Left hindlimb (tissue), 1 donor: ENCODE measurements at regions not wholly inside any gene's neighbourhood (a gene's known extent, or its start where the extent isn't known, plus 50 kb on each side); places are given as distances from the start of the nearest gene placed in this dataset.

Experiments used
- DNase-seq: peaks from one replicate; pipeline ENCODE4 v3.0.0-alpha.2; 2018

- DNase-seq = no peak
Measured at GRCh38 chr15:100821327-100821726, 58.3 kb upstream of the ALDH1A3 start.

DNA sequence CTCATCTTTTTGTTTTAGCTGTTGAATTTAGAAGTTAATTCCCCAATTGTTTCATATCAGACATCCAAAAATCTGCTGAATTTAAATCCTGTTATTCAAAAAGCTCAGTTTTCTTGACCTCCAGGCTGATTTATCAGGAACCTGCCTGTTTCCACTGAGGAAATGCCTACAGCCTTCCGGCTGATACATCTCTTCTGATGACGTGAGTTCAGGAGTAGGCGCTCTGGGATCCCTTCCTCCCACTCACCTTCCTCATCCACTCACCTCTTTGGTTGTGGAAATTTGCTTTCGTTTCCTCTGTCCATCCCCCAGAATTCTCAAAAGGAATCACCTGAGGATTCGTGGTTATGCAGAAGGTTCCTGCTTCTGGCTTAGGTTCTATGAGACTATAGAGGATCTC, 55.4 kb upstream of the ALDH1A3 start:
- DNase-seq = no peak

DNA sequence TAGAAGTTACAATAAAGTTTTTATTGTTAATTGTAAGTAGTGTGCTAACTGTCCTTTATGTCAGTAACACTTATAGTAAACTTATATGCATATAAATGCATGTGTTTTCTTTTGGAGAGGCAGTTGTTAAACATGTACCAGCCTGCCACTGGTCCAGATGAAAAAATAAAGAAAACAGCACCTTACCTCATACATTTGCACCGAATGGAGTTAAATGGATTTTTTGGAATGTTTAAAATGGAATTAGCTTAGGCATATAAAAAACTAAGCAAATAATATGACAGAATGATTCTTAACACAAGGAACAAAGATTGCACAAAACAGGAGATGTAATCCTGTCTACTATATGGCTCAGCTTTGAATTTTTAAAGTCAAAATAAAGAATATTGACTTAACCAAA, 50.2 kb upstream of the ALDH1A3 start:
- no peak for DNase-seq
